HG03439 (cell line): ENCODE measurements at regions not wholly inside any gene's neighbourhood (a gene's known extent, or its start where the extent isn't known, plus 50 kb on each side); places are given as distances from the start of the nearest gene placed in this dataset.

Source experiments
- ATAC-seq: cut with Tn5 transposase; IDR thresholded peaks from one replicate; pipeline ENCODE4 v1.9.1; 2021; ENCODE audit warnings: mild to moderate bottlenecking, moderate library complexity; ENCODE audit not compliant: unreplicated experiment

- no peak for ATAC-seq
Observed at GRCh38 chr20:19073584-19074218, 138.7 kb upstream of the SLC24A3 start.

GRCh38 chr20:19074356-19074755 lies 138.1 kb upstream of the SLC24A3 start:
- no peak for ATAC-seq

GRCh38 chr20:19074828-19075516 lies 137.5 kb upstream of the SLC24A3 start:
- ATAC-seq, result no peak

GRCh38 chr20:19077370-19078220 lies 134.8 kb upstream of the SLC24A3 start:
- ATAC-seq, result no peak

GRCh38 chr20:19078448-19079373 lies 133.7 kb upstream of the SLC24A3 start:
- no peak for ATAC-seq

- ATAC-seq, result no peak
Observed at GRCh38 chr20:19079536-19080299, 132.7 kb upstream of the SLC24A3 start.

GRCh38 chr20:19081937-19082336 lies 130.5 kb upstream of the SLC24A3 start:
- ATAC-seq, result no peak

- no peak for ATAC-seq
Observed at GRCh38 chr20:19083136-19083621, 129.3 kb upstream of the SLC24A3 start.

GRCh38 chr20:19090332-19090731 lies 122.1 kb upstream of the SLC24A3 start:
- no peak for ATAC-seq

GRCh38 chr20:19094959-19095541 lies 117.4 kb upstream of the SLC24A3 start:
- ATAC-seq, result no peak

GRCh38 chr20:19095762-19096161 lies 116.7 kb upstream of the SLC24A3 start:
- no peak for ATAC-seq

GRCh38 chr20:19096843-19097242 lies 115.6 kb upstream of the SLC24A3 start:
- no peak for ATAC-seq

- no peak for ATAC-seq
Observed at GRCh38 chr20:19098117-19098516, 114.3 kb upstream of the SLC24A3 start.

GRCh38 chr20:19098806-19099578 lies 113.5 kb upstream of the SLC24A3 start:
- ATAC-seq, result no peak

- ATAC-seq, result no peak
Observed at GRCh38 chr20:19099596-19100545, 112.6 kb upstream of the SLC24A3 start.

- ATAC-seq, result no peak
Observed at GRCh38 chr20:19100975-19101374, 111.5 kb upstream of the SLC24A3 start.

GRCh38 chr20:19104186-19104585 lies 108.3 kb upstream of the SLC24A3 start:
- ATAC-seq, result no peak

- ATAC-seq, result no peak
Observed at GRCh38 chr20:19108155-19108554, 104.3 kb upstream of the SLC24A3 start.
